T-helper 1 cell (primary cell): ENCODE measurements at regions not wholly inside any gene's neighbourhood (a gene's known extent, or its start where the extent isn't known, plus 50 kb on each side); places are given as distances from the start of the nearest gene placed in this dataset.

Experiments
- DNase-seq, 5 donors: peaks; one replicate each; pipeline ENCODE4 v3.0.0-alpha.2; 2012 to 2020

GRCh38 chr5:8150791-8151190, 281.8 kb downstream of the MTRR start:
- no peak for DNase-seq

- DNase-seq: no peak
These were observed 287.8 kb downstream of the MTRR start for GRCh38 chr5:8156706-8157105.

GRCh38 chr5:8157320-8157822, 288.4 kb downstream of the MTRR start:
- no peak for DNase-seq

- no peak for DNase-seq
These were observed 307.2 kb downstream of the MTRR start for GRCh38 chr5:8176101-8176693.

- DNase-seq: peak in 1 of 5 donors; percentile 7
These were observed 315.6 kb downstream of the MTRR start for GRCh38 chr5:8184455-8185063.

- DNase-seq: no peak
These were observed 316.9 kb downstream of the MTRR start for GRCh38 chr5:8185852-8186251.

GRCh38 chr5:8188874-8189565, 320.1 kb downstream of the MTRR start:
- no peak for DNase-seq

- DNase-seq: no peak
These were observed 323.9 kb downstream of the MTRR start for GRCh38 chr5:8192840-8193239.

GRCh38 chr5:8196061-8196460, 327.1 kb downstream of the MTRR start:
- no peak for DNase-seq

- DNase-seq: no peak
These were observed 339.4 kb downstream of the MTRR start for GRCh38 chr5:8208307-8208706.

- no peak for DNase-seq
These were observed 340.6 kb downstream of the MTRR start for GRCh38 chr5:8209500-8209899.

- DNase-seq: no peak
These were observed 344.8 kb downstream of the MTRR start for GRCh38 chr5:8213701-8214240.

GRCh38 chr5:8216921-8217320, 348.0 kb downstream of the MTRR start:
- no peak for DNase-seq

- no peak for DNase-seq
These were observed 357.2 kb downstream of the MTRR start for GRCh38 chr5:8226148-8226547.

GRCh38 chr5:8227112-8227511, 358.2 kb downstream of the MTRR start:
- DNase-seq: no peak

GRCh38 chr5:8229551-8229950, 360.6 kb downstream of the MTRR start:
- no peak for DNase-seq

- DNase-seq: no peak
These were observed 361.9 kb downstream of the MTRR start for GRCh38 chr5:8230868-8231267.

- DNase-seq: no peak
These were observed 364.5 kb downstream of the MTRR start for GRCh38 chr5:8233479-8233878.

- DNase-seq: no peak
These were observed 365.3 kb downstream of the MTRR start for GRCh38 chr5:8234179-8234770.

GRCh38 chr5:8238080-8238479, 369.1 kb downstream of the MTRR start:
- DNase-seq: no peak

GRCh38 chr5:8239198-8239597, 370.2 kb downstream of the MTRR start:
- no peak for DNase-seq

- no peak for DNase-seq
These were observed 370.7 kb downstream of the MTRR start for GRCh38 chr5:8239646-8240045.

GRCh38 chr5:8241076-8241475, 372.1 kb downstream of the MTRR start:
- DNase-seq: no peak

- DNase-seq: no peak
These were observed 372.6 kb downstream of the MTRR start for GRCh38 chr5:8241558-8241957.
